DMS 273 (cell line): ENCODE measurements at regions not wholly inside any gene's neighbourhood (a gene's known extent, or its start where the extent isn't known, plus 50 kb on each side); places are given as distances from the start of the nearest gene placed in this dataset.
A peak's percentile ranks its signal among the peaks of the same experiment; 100 is the strongest.
"Not testable (repeated sequence)": the region's sequence is repeated elsewhere in the genome, so short reads cannot be mapped to it uniquely, and the experiment has no call there.

Source experiments
- DNase-seq: peaks from one replicate; lab custom pipeline; 2025; ENCODE audit not compliant: unreplicated experiment; lab: John Stamatoyannopoulos, UW

DNA sequence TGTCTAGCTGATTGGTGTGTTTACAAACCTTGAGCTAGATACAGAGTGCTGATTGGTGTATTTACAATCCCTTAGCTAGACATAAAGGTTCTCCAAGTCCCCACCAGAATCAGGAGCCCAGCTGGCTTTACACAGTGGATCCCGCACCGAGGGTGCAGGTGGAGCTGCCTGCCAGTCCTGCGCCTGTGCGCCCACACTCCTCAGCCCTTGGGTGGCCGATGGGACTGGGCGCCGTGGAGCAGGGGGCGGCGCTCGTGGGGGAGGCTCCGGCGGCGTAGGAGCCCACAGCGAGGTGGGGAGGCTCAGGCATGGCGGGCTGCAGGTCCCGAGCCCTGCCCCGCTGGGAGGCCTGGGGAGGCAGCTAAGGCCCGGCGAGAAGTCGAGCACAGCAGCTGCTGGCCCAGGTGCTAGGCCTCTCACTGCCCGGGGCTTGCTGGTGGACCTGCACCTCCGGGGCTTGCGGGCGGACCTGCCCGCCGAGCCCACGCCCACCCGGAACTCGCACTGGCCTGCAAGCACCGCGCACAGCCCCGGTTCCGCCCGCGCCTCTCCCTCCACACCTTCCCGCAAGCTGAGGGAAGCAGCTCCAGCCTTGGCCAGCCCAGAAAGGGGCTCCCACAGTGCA, 51.0 kb upstream of the CDYL start:
- peak; percentile 8 for DNase-seq

DNA sequence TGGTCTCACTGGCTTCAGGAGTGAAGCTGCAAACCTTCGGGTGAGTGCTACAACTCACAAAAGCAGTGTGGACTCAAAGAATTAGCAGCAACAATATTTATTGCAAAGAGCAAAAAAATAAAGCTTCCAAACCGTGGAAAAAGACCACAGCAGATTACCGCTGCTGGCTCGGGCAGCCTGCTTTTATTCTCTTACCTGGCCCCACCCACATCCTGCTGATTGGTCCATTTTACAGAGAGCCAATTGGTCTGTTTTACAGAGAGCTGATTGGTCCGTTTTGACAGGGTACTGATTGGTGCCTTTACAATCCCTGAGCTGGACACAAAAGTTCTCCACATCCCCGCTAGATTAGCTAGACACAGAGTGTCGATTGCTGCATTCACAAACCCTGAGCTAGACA, 51.5 kb upstream of the CDYL start:
- not testable (repeated sequence) for DNase-seq

DNA sequence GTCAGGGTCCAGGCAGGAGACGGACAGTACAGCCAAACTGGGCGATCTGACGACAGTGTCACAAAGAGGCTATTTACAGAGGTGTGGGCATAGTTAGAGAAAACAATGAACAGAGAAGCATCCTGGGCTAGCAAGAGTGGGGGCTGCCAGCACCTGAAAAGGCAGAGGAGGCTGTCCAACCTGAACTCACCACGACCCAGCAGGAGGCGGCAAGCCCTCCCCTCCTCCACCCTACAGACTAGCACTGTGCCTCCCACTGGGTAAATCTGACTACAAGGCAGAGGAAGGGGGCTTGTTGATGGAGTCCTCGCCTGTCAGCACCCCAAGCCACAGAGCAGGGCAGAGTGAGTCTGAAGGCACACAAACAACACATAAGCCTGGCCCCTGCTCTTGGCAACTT, 52.8 kb upstream of the CDYL start:
- DNase-seq, result no peak

DNA sequence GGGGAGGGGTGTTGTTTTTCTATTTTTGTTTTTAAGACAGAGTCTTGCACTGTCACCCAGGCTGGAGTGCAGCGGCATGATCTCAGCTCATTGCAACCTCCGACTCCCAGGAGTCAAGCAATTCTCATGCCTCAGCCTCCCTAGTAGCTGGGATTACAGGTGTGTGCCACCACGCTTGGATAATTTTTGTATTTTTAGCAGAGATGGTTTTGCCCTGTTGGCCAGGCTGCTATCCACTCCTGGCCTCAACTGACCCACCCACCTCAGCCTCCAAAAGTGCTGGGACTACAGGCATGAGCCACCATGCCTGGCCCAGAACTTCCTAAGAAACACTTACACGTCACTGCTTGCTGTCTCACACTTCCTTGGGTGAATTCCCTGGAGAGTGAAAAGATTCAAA, 54.8 kb upstream of the CDYL start:
- not testable (repeated sequence) for DNase-seq

DNA sequence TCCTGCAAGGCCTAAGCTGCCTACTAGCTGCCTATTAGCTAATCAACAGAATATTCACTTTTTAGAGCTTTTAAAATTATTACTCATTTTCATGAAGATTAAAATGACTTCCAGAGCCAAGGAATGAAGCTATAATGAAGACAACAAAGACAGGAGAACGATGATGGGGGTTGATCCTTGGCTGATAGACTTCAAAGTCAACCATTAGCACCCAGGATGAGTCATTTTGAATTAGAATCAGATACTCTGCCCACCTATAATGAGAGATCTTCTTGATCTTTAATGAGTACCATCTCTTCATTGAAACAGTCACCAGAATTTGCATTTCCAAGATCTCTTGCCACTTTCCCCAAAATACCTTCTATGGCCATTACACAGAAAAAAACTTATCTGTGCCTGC, 56.7 kb upstream of the CDYL start:
- no peak for DNase-seq

DNA sequence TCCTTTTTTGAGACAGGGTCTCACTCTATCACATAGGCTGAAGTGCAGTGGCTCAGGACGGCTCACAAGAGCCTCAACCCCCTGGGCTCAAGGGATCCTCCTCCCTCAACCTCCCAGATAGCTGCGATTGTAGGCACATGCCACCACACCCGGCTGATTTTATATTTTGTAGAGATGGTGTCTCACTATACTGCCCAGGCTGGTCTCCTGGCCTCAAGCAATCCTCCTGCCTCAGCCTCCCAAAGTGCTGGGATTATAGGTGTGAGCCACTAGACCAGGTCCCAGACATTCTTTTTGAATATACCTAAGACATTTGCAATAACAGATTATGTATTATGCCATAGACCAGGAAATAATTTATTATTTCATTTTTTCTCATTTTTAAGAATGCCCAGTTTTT, 58.3 kb upstream of the CDYL start:
- DNase-seq, result no peak

DNA sequence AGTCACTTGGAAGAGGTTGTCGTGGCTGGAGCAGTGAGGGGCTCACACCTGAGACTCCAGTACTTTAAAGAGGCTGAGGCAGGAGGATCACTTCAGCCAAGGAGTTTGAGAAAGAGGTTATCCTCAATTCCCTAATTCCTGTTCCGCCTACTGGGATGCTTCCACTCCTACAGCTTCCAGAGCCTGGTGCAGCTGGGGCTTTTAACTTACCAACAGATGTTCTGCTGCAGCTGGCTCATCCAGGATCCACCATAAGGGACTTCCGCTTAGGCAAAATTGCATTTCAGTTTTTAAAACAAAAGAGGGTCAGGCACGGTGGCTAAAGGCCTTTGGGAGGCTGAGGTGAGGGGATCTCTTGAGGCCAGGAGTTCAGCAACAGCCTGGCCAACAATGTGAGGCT, 59.1 kb upstream of the CDYL start:
- DNase-seq, result peak; percentile 46

DNA sequence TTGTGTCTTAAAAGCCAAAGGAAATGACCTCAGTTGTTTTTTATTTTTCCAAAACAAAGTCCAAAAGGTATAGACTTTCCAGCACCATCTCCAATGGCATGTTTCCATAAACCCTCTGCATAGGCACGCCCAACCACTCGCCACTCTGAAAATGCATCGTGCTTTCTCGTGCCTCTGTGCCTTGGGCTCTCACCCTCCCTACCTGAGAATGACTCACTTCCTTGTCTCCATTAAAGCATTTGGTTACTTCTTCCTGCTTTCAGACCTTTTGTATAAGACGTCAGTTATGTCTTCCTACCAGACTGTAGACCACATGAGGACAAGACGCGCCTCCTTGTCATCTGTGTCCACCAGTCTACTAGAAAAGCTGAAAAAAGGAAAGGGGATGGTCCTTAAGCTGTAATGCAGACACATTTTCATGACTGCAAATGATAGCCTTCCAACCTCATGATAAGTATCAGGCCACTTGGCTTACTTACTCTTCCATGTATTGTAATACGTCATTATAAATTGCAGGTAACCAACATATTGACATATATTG, 61.2 kb upstream of the CDYL start:
- no peak for DNase-seq

DNA sequence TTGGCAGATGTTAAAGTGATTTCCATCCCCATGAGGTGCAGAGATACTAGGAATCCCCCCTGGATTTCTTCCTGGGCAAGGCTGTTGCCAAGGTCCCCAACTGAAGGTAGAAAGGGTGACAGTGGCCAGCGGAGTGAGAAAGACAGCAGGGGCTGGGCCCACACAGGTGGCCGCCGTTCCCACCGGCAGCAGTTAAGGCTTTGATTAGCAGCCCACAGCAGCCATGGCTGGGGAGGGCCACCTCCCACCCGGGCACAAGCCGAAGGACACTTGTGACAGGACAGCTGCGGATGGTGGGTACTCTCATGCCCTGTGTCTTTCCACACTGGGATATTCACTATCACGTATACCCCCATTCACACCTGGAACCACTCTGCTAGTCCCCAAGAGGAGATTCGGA, 63.9 kb upstream of the CDYL start:
- no peak for DNase-seq

DNA sequence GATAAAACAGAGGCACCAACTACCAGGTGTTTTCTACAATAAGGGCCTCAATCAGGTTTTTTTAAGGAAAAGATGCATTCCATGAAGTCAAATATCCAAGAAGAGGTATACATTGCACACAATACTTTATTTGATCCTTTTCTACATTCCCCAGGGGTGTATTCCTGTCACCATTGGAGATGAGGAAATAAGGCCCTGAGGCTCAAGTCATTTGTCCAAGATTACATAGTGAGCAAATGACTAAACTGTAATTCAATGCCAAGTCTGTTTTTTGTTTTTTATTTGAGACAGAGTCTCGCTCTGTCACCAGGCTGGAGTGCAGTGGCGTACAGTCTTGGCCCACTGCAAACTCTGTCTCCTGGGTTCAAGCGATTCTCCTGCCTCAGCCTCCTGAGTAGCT, 69.2 kb upstream of the CDYL start:
- no peak for DNase-seq

DNA sequence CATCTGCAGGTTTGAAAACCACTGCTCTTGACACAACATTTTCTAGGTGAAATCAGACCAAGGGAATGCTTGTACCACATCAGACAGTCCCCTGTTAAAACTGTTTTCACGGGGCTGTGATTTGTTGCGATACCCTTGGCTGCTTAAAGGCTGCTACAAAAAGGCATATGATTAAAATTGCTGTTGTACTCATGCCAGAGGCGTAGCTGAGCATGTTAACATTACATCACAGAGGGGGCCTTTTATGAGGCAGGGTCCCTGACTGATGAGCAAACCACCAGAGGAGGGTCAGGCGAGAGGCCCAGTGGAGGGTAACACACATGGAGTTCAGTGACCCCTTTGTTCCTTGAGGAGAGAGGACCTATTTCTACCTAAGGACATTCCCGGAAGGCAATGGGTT, 70.4 kb upstream of the CDYL start:
- DNase-seq, result no peak

DNA sequence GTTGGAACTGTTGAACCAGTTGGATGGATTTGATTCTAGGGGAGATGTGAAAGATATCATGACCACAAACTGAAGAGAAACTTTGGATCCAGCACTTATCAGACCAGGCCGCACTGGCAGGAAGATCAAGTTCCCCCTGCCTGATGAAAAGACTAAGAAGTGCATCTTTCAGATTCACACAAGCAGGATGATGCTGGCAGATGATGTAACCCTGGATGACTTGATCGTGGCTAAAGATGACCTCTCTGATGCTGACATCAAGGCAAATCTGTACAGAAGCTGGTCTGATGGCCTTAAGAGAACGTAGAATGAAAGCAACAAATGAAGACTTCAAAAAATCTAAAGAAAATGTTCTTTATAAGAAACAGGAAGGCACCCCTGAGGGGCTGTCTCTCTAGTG, 72.8 kb upstream of the CDYL start:
- DNase-seq, result no peak

DNA sequence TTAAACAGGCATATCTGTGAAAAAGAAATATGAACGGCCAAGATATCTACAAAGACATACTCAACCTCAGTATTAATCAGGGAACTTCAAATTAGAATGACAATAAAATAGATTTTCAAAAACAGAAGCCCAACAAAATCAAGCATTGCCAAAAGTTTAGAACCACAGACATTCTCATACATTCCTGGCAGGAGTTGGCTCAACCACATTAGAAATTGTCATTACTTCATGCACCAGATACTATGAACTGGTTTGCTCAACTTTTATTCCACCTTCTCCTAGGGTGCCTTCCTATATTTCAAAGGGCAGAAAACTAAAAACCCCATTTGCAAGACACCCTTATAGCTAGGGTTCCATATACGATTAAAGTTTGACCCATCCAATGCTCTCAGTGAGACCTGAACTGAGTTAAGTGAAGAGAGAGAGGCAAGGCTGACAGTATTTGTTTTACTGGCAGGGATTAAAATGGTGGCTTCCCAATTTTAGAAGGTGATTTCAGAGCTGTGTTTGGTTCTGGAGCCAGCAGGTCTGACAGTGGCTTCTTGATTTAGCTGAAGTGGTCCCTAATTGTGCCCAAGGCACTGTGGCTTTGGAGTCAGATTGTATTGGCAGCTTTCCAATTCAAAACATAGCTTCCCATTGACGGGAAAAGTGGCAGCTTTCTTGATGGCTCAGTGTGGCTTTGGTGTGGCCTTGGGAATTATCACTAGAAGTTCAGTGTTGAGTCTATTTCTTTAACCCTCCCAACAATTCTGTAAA, 77.1 kb upstream of the CDYL start:
- no peak for DNase-seq

DNA sequence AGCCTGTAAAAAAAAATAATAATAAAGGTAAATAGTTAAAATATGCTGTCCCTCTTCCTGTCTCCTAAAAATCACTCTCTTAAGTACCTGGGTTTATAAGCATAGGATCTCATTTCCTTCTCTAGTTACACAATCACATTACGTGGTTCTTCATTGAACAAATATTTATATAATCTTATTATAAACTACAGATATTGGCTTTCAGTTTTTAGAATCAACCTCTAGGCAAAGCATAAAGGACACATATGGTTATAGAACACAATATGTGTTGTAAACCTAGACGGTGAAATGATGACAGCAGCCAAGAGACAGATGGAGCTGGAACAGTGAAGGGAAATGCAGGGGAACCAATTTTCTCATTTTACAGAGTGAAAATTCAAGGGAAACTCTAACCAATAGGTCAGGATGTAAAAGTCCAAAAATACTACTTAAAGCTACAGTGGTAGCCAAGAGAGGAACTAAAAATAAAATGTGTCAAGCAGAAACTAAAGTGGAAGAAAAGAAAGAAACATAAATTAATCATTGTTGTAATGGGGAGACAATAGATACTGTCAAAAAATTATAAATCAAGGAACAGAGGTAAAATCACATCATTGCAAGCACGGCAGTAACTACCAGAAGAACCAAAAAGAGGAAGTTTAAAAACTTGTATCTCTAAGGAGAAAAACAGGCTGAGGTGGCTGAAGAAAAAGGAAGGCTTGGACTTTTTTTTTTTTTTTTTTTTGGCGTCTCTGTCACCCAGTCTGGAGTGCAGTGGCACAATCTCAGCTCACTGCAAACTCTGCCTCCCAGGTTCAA, 82.8 kb upstream of the CDYL start:
- peak; percentile 65 for DNase-seq

DNA sequence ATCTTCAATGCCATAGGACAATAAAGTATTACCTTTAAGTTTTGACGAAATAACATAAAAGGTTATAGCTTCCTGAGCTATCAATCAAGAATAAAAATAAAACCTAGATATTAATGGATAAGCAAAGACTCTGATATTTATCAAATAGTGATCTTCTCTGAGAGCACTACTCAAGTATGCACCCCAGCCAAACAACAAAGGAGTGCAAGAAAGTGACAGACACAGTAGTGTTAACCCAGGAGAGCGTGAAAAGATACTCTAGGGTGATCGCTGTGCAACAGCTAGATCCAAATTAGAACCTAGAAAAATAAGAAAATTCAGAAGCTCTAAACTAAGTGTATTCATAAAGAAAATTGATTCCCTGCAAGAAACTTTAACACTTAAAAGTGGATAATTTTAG, 83.5 kb upstream of the CDYL start:
- no peak for DNase-seq

DNA sequence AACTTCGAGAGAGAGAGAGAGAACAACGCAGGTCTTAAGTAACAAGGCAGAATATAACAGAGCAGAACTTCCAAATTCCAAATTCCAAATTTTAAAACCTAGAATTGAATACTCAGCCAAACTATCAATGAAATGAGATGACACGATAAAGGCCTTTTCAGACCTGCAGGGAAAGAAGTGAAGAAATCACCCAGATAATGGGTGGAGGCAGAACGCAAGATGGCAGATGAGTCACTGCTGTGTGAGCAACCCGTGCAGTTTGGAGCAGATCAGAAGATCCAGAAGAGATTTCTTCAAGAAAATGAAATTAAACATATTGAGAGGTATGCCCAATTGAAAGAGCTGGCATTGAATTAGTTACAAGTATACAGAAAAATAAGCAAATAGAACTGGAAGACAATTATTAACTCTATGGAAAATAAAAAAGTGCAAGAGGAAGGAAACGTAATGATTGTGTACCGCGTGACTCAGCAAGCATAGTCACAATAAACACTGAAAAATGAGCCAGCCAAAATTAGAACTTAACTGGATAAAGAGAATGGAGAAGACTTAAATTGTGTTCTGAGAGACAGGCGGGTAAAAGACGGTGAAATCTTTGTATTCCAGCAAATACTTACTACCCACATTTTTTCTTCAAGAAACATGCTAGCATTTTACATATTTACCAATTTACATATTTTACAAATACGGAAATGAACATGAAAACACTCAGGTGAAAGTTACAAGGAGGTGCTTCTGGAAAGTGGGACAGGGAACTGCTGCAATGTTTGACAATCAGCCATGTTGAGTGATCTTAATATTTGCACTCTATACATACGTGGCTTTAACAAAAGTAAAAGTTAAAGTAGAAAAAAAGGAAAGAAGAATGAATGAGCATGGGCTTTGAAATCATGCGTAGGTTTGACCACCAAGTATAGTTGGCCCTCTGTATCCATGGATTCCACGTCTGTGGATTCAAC, 87.9 kb upstream of the CDYL start:
- DNase-seq, result no peak

DNA sequence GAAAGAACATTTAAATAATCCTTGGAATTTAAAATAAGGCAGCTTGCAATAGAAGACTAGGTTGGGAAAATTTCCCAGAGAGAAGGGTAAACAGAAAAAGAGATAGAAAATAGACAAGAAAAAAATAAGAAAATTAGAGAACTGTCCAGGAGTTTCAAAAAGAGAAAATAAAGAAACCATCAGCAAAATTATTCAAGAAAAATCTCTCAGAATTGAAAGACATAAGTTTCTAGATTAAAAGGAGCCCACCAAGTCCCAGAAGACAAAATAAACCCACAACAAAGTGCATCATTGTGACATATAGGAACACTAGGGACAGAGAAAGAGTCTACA, 88.6 kb upstream of the CDYL start:
- no peak for DNase-seq

DNA sequence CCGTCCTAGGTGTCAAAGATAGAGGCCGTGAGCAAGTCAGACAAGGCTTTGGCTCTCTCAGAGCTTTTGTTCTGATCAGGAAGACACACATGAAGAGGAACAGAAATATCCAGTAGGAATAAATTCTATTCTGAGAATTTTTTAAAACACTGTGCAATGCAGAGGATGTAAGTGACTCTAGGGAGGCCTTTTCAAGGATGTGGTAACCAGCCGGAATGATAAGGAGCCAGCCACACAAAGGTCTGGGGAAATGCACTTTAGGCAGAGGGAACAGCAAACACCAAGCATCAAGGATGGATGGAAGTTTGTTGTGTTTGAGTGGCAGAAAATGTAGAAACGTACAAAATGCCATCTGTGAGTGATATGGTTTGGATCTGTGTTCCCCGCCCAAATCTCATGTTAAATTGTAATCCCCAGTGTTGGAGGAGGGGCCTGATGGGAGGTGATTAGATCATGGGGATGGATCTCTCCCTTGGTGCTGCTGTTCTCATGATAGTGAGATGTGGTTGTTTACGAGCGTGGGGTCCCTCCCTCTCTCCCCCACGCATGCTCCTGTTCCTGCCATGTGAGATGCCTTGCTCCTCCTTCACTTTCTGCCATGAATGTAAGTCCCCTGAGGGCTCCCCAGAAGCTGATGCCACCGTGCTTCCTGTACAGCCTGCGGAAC, 93.6 kb upstream of the CDYL start:
- no peak for DNase-seq

DNA sequence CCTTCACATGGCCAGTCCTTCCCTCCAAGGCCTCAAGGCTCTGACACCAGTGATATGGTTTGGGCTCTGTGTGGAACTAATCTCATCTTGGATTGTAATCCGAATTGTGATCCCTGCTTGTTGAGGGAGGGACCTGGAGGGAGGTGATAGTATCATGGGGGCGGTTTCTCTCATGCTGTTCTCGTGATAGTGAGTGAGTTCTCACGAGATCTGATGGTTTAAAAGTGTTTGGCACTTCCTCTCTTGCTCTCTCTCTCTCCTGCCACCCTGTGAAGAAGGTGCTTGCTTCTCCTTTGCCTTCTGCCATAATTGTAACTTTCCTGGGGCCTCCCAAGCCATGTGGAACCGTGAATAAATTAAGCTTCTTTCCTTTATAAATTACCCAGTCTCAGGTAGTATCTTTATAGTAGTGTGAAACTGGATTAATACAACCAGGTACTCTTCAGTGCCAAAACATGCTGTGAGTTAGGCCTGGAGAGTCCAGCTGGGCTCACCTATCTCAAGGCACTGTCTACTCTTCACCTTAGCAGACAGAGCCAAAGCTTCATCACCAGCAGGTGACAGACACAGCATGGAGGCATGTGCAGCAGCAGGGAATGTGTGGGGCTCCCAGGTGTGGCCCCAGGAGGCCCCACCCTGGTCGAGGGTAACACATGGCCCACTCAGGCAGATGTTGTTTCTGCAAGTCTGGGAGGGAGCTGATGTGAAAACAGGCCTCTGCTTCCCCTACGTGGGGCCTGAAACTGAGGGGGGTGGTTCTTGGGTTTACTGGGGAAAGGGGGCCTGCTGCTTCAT, 97.5 kb upstream of the CDYL start:
- no peak for DNase-seq

DNA sequence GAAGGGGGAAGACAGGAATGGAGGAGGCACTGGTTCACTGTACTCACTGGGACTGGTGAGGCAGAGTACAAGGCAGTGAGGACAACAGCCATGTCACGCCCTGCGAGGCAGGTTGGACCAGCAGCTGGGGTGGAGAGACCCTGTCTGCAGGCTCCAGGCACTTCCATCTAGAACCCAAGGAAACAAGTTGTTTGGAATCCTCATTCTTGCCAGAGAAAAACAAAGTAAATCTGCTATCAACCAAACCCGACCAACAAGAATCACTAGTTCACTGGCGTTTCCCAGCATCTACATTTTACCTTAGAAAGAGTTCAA, 98.5 kb upstream of the CDYL start:
- DNase-seq, result no peak
